Endothelial cell of umbilical vein (primary cell): ENCODE measurements at regions not wholly inside any gene's neighbourhood (a gene's known extent, or its start where the extent isn't known, plus 50 kb on each side); places are given as distances from the start of the nearest gene placed in this dataset.

Experiments
- BruUV-seq: library from RNA; stranded (reverse); fragments of 400-500 nt; replicated peaks from 2 replicates; lab custom pipeline; 2021; lab: Mats Ljungman, UMichigan
- CTCF ChIA-PET: fragments of 300-600, 350-600 bp; sonication (Branson Sonifier 250); formaldehyde crosslinking; loops from one replicate; lab custom pipeline; 2021; ENCODE audit warnings: antibody characterized with exemption, inconsistent platforms; lab: Charles Lee
- POLR2A ChIA-PET: fragments of 300-600, 350-600 bp; sonication (Branson Sonifier 250); formaldehyde crosslinking; loops from one replicate; lab custom pipeline; 2021; ENCODE audit warnings: antibody characterized with exemption, inconsistent platforms; lab: Charles Lee
- DNase-seq: peaks from one replicate; pipeline ENCODE4 v3.0.0-alpha.2; 2011; ENCODE audit warnings: low read depth, low spot score
- FAIRE-seq: peaks from 2 replicates; lab custom pipeline; 2011; peaks lifted over from hg19 to GRCh38; lab: Jason Lieb, UNC
- H2AFZ ChIP-seq: 2 replicates; pipeline ENCODE4 v1.6.0; 2012; ENCODE audit warnings: low read depth, low read length, control low read depth, inconsistent platforms
- H3K27ac ChIP-seq: 2 replicates; pipeline ENCODE4 v1.5.1; 2011; ENCODE audit warnings: low read depth, mild to moderate bottlenecking, control low read depth, low read length, moderate library complexity; ENCODE audit not compliant: insufficient read depth
- H3K27me3 ChIP-seq, 2 experiments: 2 replicates each; pipeline versions ENCODE4 v1.6.0 to v1.6.1; 2011; ENCODE audit warnings: low read length in 2 of 2, mixed read lengths in 1 of 2; ENCODE audit not compliant: control insufficient read depth in 2 of 2, insufficient read depth in 2 of 2
- H3K36me3 ChIP-seq, 2 experiments: 2 replicates in 1 of 2; 3 replicates in 1 of 2; pipeline ENCODE4 v1.5.1; 2011; ENCODE audit warnings: low read length in 2 of 2, mild to moderate bottlenecking in 1 of 2, moderate library complexity in 1 of 2; ENCODE audit not compliant: control insufficient read depth in 2 of 2, insufficient read depth in 2 of 2; ENCODE audit errors: extremely low read depth in 1 of 2
- H3K4me1 ChIP-seq: 3 replicates; pipeline ENCODE4 v1.5.1; 2011; ENCODE audit warnings: mild to moderate bottlenecking, low read length; ENCODE audit not compliant: control insufficient read depth, insufficient read depth; ENCODE audit errors: extremely low read depth
- H3K4me2 ChIP-seq: 2 replicates; pipeline ENCODE4 v1.6.1; 2011; ENCODE audit warnings: low read length, control low read depth, mixed read lengths; ENCODE audit not compliant: insufficient read depth
- H3K4me3 ChIP-seq, 3 experiments: fragments of 200-600 bp in 1 of 3; sonication (generic), shearing (Covaris generic) in 1 of 3; replicated peaks in 1 of 3; 2 replicates each; pipeline ENCODE4 v1.5.1; 2011 to 2016; ENCODE audit warnings: control low read depth in 3 of 3, low read length in 3 of 3, mild to moderate bottlenecking in 2 of 3, inconsistent platforms in 1 of 3, low read depth in 1 of 3, moderate library complexity in 1 of 3; ENCODE audit not compliant: insufficient read depth in 1 of 3
- H3K79me2 ChIP-seq: 2 replicates; pipeline ENCODE4 v1.6.0; 2012; ENCODE audit warnings: low read length, inconsistent platforms; ENCODE audit not compliant: control insufficient read depth, insufficient read depth
- H3K9ac ChIP-seq: replicated peaks from 2 replicates; pipeline ENCODE3; 2011; ENCODE audit warnings: low read length, control low read depth; ENCODE audit not compliant: insufficient read depth; ENCODE audit errors: extremely low read depth
- H3K9me1 ChIP-seq: replicated peaks from 3 replicates; pipeline ENCODE4 v1.6.0; 2011; ENCODE audit warnings: mild to moderate bottlenecking, low read length; ENCODE audit not compliant: control insufficient read depth, insufficient read depth; ENCODE audit errors: extremely low read depth
- H3K9me3 ChIP-seq: replicated peaks from 2 replicates; pipeline ENCODE4 v1.5.1; 2012; ENCODE audit warnings: low read length, inconsistent platforms; ENCODE audit not compliant: control insufficient read depth, insufficient read depth
- H4K20me1 ChIP-seq: replicated peaks from 2 replicates; pipeline ENCODE3; 2011; ENCODE audit warnings: mild to moderate bottlenecking, low read length; ENCODE audit not compliant: control insufficient read depth, insufficient read depth; ENCODE audit errors: extremely low read depth
- EZH2 ChIP-seq: IDR thresholded peaks from 2 replicates; pipeline ENCODE4 v1.6.1; 2012; ENCODE audit warnings: borderline replicate concordance, low read depth, mild to moderate bottlenecking, moderate library complexity, low read length, inconsistent platforms; ENCODE audit not compliant: severe bottlenecking
- FOS ChIP-seq: IDR thresholded peaks from 2 replicates; pipeline ENCODE4 v1.6.1; 2011; ENCODE audit warnings: mild to moderate bottlenecking, low read length, moderate library complexity, borderline replicate concordance; ENCODE audit not compliant: insufficient read depth
- JUN ChIP-seq: IDR thresholded peaks from 2 replicates; pipeline ENCODE4 v1.6.1; 2011; ENCODE audit warnings: borderline replicate concordance, low read depth; ENCODE audit not compliant: insufficient read length, insufficient read depth
- MYC ChIP-seq: IDR thresholded peaks from one replicate; pipeline ENCODE4 v1.6.1; 2011; ENCODE audit warnings: mild to moderate bottlenecking, low read depth, low read length
- POLR2A ChIP-seq: IDR thresholded peaks from 2 replicates; pipeline ENCODE4 v1.6.1; 2012; ENCODE audit warnings: low read depth, mild to moderate bottlenecking, control low read depth, low read length
- POLR2AphosphoS5 ChIP-seq: IDR thresholded peaks from 2 replicates; pipeline ENCODE4 v1.6.1; 2012; ENCODE audit warnings: low read depth, mild to moderate bottlenecking, control low read depth, low read length, moderate library complexity; ENCODE audit not compliant: insufficient read depth
- dilution Hi-C: fragments of 300-500 bp; cut with MboI; formaldehyde crosslinking; loops from one replicate; pipeline ENCODE4 v1.15.0; 2019; ENCODE audit warnings: low sequenced_read_pairs; ENCODE audit not compliant: extremely low pct_ligation_motif_present
- intact Hi-C: fragments of 100-400 bp; cut with micrococcal nuclease; formaldehyde crosslinking; loops from one replicate; pipeline ENCODE4 v1.10.0; 2022
- TF ChIP-seq, protein P1 (sequence below): IDR thresholded peaks from 2 replicates; pipeline ENCODE4 v1.6.1; 2011; ENCODE audit not compliant: insufficient read depth, insufficient read length
- TF ChIP-seq, protein P2 (sequence below), 2 donors: IDR thresholded peaks; 1 replicate in 1 of 2; 2 replicates in 1 of 2; pipeline ENCODE4 v1.5.1; 2011; ENCODE audit warnings: low read length in 2 of 2, mild to moderate bottlenecking in 2 of 2, moderate library complexity in 2 of 2, control low read depth in 1 of 2, inconsistent platforms in 1 of 2, low read depth in 1 of 2; ENCODE audit not compliant: insufficient read depth in 1 of 2; ENCODE audit errors: extremely low read depth in 1 of 2

DNA sequence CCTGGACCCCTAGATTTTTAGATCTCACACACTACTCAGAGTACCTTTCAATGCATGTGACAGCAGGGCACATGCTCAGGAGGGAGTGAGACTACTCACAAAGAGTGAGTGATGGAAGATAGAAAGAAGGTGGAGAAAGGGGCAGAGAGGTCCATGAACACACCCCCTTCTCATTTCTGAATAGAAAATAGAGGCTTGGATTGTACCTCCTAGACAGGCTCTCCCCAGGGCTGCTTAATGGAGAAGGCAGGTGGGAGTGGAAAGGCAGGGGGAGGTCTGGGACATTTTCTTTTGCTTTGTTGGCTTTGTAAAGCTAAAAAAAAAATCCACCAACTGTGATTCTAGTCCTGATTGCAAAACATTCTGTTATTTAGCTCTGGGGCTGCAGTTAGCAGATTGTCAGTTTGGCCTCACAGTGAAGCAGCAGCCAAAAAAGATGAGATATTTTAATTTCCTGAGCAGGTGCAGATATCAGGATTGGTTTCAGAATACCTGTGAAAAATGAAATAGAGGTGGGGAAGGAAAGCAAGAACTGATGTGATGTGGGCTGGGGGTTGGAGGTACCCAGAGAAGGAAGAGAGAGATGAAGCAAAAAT, 119.3 kb upstream of the GYPC start:
- POLR2A ChIA-PET: no interaction called here

More for the DNA sequence above, 119.3 kb upstream of the GYPC start:
- DNase-seq (no peak), FAIRE-seq (no peak)
- H2AFZ ChIP-seq: no peak overlapping the region
- H3K9me3 ChIP-seq: peaks cover 3% of the 10 kb centered on the region
- intact Hi-C loops (no loop called here), dilution Hi-C loops (no loop called here)
- H3K27me3 ChIP-seq: no peaks in the 10 kb centered on the region
- no peak overlapping the region for H3K27ac ChIP-seq
- TF ChIP-seq JUN: no peak
- TF ChIP-seq, protein P1, sequence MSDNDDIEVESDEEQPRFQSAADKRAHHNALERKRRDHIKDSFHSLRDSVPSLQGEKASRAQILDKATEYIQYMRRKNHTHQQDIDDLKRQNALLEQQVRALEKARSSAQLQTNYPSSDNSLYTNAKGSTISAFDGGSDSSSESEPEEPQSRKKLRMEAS: no peak
- TF ChIP-seq MYC: no peak
- no peak for TF ChIP-seq EZH2
- TF ChIP-seq, protein P2, sequence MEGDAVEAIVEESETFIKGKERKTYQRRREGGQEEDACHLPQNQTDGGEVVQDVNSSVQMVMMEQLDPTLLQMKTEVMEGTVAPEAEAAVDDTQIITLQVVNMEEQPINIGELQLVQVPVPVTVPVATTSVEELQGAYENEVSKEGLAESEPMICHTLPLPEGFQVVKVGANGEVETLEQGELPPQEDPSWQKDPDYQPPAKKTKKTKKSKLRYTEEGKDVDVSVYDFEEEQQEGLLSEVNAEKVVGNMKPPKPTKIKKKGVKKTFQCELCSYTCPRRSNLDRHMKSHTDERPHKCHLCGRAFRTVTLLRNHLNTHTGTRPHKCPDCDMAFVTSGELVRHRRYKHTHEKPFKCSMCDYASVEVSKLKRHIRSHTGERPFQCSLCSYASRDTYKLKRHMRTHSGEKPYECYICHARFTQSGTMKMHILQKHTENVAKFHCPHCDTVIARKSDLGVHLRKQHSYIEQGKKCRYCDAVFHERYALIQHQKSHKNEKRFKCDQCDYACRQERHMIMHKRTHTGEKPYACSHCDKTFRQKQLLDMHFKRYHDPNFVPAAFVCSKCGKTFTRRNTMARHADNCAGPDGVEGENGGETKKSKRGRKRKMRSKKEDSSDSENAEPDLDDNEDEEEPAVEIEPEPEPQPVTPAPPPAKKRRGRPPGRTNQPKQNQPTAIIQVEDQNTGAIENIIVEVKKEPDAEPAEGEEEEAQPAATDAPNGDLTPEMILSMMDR (IDR thresholded peaks at IDR 0.05; ENCODE audit: extremely low read depth in 1 of 2, insufficient read depth in 1 of 2, low read depth in 1 of 2, low read length in 2 of 2): no peak
- no peak for TF ChIP-seq FOS
- no peak for TF ChIP-seq POLR2A
- no peak for TF ChIP-seq POLR2AphosphoS5
- no peaks in the 10 kb centered on the region for H3K9me1 ChIP-seq
- CTCF ChIA-PET: no interaction called here
- H3K4me1 ChIP-seq: no peaks in the 10 kb centered on the region
- no TSS peak for BruUV-seq
- H3K79me2 ChIP-seq: no peaks in the 10 kb centered on the region
- no peak overlapping the region for H3K9ac ChIP-seq
- no peak overlapping the region for H3K4me2 ChIP-seq
- H3K4me3 ChIP-seq: no peak overlapping the region
- H3K36me3 ChIP-seq: no peaks in the 10 kb centered on the region
- H4K20me1 ChIP-seq: no peaks in the 10 kb centered on the region
